Lung (tissue), 11 donors: ENCODE measurements at regions not wholly inside any gene's neighbourhood (a gene's known extent, or its start where the extent isn't known, plus 50 kb on each side); places are given as distances from the start of the nearest gene placed in this dataset.

ENCODE experiments used
- ATAC-seq: fragments of 200-7000 bp; cut with Tn5 transposase; one replicate; pipeline ENCODE4 v1.9.1; 2020; ENCODE audit warnings: moderate number of reproducible peaks; ENCODE audit not compliant: insufficient read depth, low FRiP score
- DNase-seq, 3 donors: peaks; one replicate each; pipeline ENCODE4 v3.0.0-alpha.2; 2013 to 2017
- H3K27ac ChIP-seq, 2 donors: one replicate each; pipeline ENCODE4 v1.5.1; 2013; ENCODE audit warnings: mild to moderate bottlenecking in 2 of 2, moderate library complexity in 2 of 2, control low read depth in 1 of 2, inconsistent platforms in 1 of 2, low read depth in 1 of 2, low read length in 1 of 2
- H3K27me3 ChIP-seq, 3 donors: one replicate each; pipeline ENCODE4 v1.5.1; 2013; ENCODE audit warnings: low read length in 2 of 3; ENCODE audit not compliant: control insufficient read depth in 3 of 3, insufficient read depth in 3 of 3
- H3K36me3 ChIP-seq, 4 donors: one replicate each; pipeline ENCODE4 v1.5.1; 2013; ENCODE audit warnings: low read length in 4 of 4, mild to moderate bottlenecking in 1 of 4, moderate library complexity in 1 of 4; ENCODE audit not compliant: control insufficient read depth in 4 of 4, insufficient read depth in 4 of 4
- H3K4me1 ChIP-seq, 5 donors: one replicate each; pipeline ENCODE4 v1.5.1; 2013; ENCODE audit warnings: low read length in 5 of 5, mild to moderate bottlenecking in 2 of 5, moderate library complexity in 1 of 5; ENCODE audit not compliant: control insufficient read depth in 5 of 5, insufficient read depth in 5 of 5
- H3K4me3 ChIP-seq: one replicate; pipeline ENCODE4 v1.5.1; 2013; ENCODE audit warnings: mild to moderate bottlenecking, control low read depth, moderate library complexity
- H3K9ac ChIP-seq, 2 donors: one replicate each; pipeline ENCODE4 v1.5.1; 2013; ENCODE audit warnings: low read length in 2 of 2, control low read depth in 1 of 2; ENCODE audit not compliant: insufficient read depth in 1 of 2
- H3K9me3 ChIP-seq, 4 donors: one replicate each; pipeline ENCODE4 v1.5.1; 2013; ENCODE audit warnings: low read length in 3 of 4, mild to moderate bottlenecking in 1 of 4, moderate library complexity in 1 of 4; ENCODE audit not compliant: control insufficient read depth in 4 of 4, insufficient read depth in 3 of 4
- WGBS, 2 donors: extraction: QIAGEN DNeasy Blood & Tissue Kit; methylation state at CpG; one replicate each; pipeline ENCODE4 v1.1.7; 2013; 5-methylcytosine and 5-hydroxymethylcytosine counted together
- TF ChIP-seq, protein P1 (sequence below): IDR thresholded peaks from 2 replicates; pipeline ENCODE4 v1.5.1; 2012; ENCODE audit warnings: mild to moderate bottlenecking; ENCODE audit errors: control extremely low read depth, extremely low read depth
- donor health status: control.
- donor health status: control.
- donor health status: Bipolar disorder and iron deficiency.
- donor health status: healthy.
- donor health status: DM: yes; HTN: yes; CAD: no.

DNA sequence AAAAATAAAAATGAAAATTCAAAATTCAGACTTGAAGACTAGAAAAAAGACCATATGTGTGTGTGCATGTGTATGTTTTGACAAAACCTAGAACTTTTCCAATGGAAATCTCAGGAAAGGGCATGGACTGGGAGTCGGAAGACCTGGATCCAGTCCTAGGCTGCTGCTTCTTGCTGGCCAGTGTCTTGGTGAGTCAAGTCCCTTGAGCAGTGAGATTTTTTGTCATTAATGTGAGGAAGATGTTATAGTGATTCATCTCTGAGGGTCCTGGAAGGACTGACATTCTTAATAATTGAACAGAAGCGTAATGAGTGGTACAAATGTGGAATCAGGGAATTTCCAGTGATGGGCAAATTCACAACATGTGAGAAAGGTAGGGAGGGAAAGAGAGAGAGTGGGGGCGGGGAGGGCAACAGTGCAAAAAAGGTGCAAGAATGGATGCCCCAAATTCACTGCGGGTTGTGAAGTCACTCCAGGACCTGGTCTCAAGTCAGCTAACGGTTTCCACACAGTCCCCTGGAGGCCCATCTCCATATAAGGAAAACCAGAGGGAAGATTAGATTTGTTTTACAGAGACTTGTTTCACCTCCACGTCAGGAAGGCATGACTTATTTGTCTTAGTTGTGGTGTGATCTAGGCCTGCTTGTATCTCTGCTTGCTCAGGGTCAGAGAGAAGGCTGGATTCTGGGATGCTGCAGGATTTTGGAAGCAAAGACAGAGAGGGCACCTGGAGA is 201.7 kb downstream of the BUB3 start:
- Histone ChIP-seq H3K27me3 (peaks cover 0 to 6% (median 3%) of the 10 kb centered on the region in 3 donors), H3K4me1 (no peaks in the 10 kb centered on the region), H3K4me3 (no peak overlapping the region), H3K9me3 (peaks cover 0 to 3% (median 0%) of the 10 kb centered on the region in 4 donors), H3K36me3 (no peaks in the 10 kb centered on the region), H3K27ac (no peak overlapping the region), H3K9ac (no peak overlapping the region)
- TF ChIP-seq, protein P1, sequence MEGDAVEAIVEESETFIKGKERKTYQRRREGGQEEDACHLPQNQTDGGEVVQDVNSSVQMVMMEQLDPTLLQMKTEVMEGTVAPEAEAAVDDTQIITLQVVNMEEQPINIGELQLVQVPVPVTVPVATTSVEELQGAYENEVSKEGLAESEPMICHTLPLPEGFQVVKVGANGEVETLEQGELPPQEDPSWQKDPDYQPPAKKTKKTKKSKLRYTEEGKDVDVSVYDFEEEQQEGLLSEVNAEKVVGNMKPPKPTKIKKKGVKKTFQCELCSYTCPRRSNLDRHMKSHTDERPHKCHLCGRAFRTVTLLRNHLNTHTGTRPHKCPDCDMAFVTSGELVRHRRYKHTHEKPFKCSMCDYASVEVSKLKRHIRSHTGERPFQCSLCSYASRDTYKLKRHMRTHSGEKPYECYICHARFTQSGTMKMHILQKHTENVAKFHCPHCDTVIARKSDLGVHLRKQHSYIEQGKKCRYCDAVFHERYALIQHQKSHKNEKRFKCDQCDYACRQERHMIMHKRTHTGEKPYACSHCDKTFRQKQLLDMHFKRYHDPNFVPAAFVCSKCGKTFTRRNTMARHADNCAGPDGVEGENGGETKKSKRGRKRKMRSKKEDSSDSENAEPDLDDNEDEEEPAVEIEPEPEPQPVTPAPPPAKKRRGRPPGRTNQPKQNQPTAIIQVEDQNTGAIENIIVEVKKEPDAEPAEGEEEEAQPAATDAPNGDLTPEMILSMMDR = no peak
- DNase-seq = no peak
- WGBS, 2 donors = 74 to 78% methylated on average over 6 of the region's 6 CpGs
- ATAC-seq = no peak

DNA sequence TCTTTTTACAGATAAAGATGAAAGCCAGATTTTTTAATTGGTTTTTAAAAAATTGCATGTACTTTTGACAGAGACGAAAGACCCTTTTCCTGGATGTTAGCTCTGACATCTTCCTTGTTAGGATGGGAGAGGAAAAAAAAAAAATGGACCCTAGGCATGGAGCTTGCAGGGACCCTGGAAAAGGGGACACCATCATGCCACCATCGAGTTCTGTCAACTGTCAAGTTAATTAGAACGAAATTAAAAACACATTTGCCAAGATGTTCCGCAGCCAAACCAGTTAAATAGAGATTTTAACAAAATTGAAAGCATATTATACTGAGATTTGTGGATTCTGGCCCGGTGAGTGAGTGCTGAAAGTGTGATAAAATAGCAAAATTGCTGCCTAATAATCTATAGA is 202.6 kb downstream of the BUB3 start:
- WGBS, 2 donors = 83 to 89% methylated on average over 5 of the region's 5 CpGs

DNA sequence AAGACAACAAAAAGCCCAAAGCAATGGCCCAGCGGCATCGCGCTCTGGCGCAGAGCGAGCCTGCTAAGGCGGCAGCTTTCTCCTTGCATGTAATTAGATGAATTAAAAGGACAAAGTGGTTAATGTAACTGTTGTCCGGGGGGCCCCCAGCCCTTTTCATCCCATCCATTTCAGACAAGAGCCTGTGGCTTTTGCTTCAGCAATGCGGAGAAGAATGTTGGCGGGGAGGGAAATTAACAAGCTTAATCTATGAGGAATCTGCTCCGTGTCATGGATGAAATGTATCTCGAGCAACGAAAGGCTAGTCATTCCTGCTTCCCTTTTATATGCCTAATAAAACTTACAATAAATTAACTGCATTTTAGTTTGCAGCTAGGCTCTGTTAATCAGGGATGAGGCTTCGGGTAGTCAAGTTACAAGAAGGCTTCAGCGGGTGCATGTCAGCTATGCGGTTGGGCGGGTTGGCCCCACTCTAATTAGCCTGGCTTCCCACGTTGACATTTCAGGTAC is 203.3 kb downstream of the BUB3 start:
- no peak overlapping the region for H3K9ac ChIP-seq
- ATAC-seq = no peak
- H3K4me3 ChIP-seq = no peak overlapping the region
- no peak for DNase-seq
- peaks cover 0 to 3% (median 0%) of the 10 kb centered on the region in 4 donors for H3K9me3 ChIP-seq
- no peaks in the 10 kb centered on the region for H3K36me3 ChIP-seq
- H3K27ac ChIP-seq = no peak overlapping the region
- no peaks in the 10 kb centered on the region for H3K4me1 ChIP-seq
- peaks cover 0 to 6% (median 3%) of the 10 kb centered on the region in 3 donors for H3K27me3 ChIP-seq
- TF ChIP-seq, protein P1 = no peak
- 65 to 66% methylated on average over 17 of the region's 17 CpGs for WGBS, 2 donors

More for the DNA sequence above, 202.6 kb downstream of the BUB3 start:
- DNase-seq (no peak), ATAC-seq (no peak)
- Histone ChIP-seq H3K9ac (no peak overlapping the region), H3K4me1 (no peaks in the 10 kb centered on the region), H3K27ac (no peak overlapping the region), H3K36me3 (no peaks in the 10 kb centered on the region), H3K9me3 (peaks cover 0 to 3% (median 0%) of the 10 kb centered on the region in 4 donors), H3K27me3 (peaks cover 0 to 6% (median 3%) of the 10 kb centered on the region in 3 donors), H3K4me3 (no peak overlapping the region)
- TF ChIP-seq, protein P1 = no peak
